HepG2 (cell line): ENCODE measurements at regions not wholly inside any gene's neighbourhood (a gene's known extent, or its start where the extent isn't known, plus 50 kb on each side); places are given as distances from the start of the nearest gene placed in this dataset.

Experiments
- HOXD1 ChIP-seq: sonication (generic); formaldehyde crosslinking; IDR thresholded peaks from 2 replicates; pipeline ENCODE4 v1.5.0; 2020; ENCODE audit warnings: missing genetic modification reagents
- KDM5B ChIP-seq: sonication (generic); formaldehyde crosslinking; IDR thresholded peaks from 2 replicates; pipeline ENCODE4 v1.4.0; 2020; ENCODE audit warnings: missing genetic modification reagents, mild to moderate bottlenecking, borderline replicate concordance
- POLR2AphosphoS5 ChIP-seq: IDR thresholded peaks from 2 replicates; pipeline ENCODE4 v1.6.1; 2012; ENCODE audit warnings: low read depth, low read length
- SRF ChIP-seq: IDR thresholded peaks from 2 replicates; pipeline ENCODE4 v1.6.1; 2011; ENCODE audit warnings: mild to moderate bottlenecking, low read depth, low read length, moderate library complexity
- TF ChIP-seq, protein P1 (sequence below): sonication (generic); formaldehyde crosslinking; IDR thresholded peaks from 2 replicates; pipeline ENCODE4 v1.5.0; 2020; ENCODE audit warnings: mild to moderate bottlenecking, missing genetic modification reagents, moderate library complexity
- TF ChIP-seq, protein P2 (sequence below): sonication (generic); formaldehyde crosslinking; conservative IDR thresholded peaks from 2 replicates; pipeline ENCODE4 v1.8.0; 2022; ENCODE audit warnings: low read depth, missing genetic modification reagents

DNA sequence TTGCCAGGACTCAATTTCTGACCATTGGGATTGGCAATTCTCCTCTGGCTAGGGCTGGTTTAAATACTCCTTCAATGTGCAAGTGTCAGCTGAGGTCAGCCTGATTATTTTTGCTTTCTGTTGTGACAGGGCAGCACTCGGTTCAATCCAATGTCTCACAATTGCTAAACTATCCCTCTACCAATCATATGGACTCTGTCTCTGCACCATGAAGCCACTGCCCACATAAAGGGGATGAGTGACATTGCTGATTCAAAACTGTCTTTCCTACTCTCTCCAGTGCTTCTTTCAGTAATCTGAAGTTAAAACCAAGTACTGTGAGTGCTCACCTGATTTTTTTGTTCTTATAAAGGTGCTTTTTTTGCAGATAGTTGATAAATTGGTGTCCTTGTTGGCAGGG lies 1030.7 kb downstream of the GLUD2 start:
- no peak for TF ChIP-seq HOXD1 (CRISPR knock-in tag)
- no peak for TF ChIP-seq SRF
- no peak for TF ChIP-seq POLR2AphosphoS5
- no peak for TF ChIP-seq KDM5B (CRISPR knock-in tag)
- TF ChIP-seq, protein P1, sequence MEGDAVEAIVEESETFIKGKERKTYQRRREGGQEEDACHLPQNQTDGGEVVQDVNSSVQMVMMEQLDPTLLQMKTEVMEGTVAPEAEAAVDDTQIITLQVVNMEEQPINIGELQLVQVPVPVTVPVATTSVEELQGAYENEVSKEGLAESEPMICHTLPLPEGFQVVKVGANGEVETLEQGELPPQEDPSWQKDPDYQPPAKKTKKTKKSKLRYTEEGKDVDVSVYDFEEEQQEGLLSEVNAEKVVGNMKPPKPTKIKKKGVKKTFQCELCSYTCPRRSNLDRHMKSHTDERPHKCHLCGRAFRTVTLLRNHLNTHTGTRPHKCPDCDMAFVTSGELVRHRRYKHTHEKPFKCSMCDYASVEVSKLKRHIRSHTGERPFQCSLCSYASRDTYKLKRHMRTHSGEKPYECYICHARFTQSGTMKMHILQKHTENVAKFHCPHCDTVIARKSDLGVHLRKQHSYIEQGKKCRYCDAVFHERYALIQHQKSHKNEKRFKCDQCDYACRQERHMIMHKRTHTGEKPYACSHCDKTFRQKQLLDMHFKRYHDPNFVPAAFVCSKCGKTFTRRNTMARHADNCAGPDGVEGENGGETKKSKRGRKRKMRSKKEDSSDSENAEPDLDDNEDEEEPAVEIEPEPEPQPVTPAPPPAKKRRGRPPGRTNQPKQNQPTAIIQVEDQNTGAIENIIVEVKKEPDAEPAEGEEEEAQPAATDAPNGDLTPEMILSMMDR, result no peak
- TF ChIP-seq, protein P2, sequence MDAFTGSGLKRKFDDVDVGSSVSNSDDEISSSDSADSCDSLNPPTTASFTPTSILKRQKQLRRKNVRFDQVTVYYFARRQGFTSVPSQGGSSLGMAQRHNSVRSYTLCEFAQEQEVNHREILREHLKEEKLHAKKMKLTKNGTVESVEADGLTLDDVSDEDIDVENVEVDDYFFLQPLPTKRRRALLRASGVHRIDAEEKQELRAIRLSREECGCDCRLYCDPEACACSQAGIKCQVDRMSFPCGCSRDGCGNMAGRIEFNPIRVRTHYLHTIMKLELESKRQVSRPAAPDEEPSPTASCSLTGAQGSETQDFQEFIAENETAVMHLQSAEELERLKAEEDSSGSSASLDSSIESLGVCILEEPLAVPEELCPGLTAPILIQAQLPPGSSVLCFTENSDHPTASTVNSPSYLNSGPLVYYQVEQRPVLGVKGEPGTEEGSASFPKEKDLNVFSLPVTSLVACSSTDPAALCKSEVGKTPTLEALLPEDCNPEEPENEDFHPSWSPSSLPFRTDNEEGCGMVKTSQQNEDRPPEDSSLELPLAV (CRISPR knock-in tag), result no peak
